RKO (cell line): ENCODE measurements at regions not wholly inside any gene's neighbourhood (a gene's known extent, or its start where the extent isn't known, plus 50 kb on each side); places are given as distances from the start of the nearest gene placed in this dataset.
"Not testable (repeated sequence)": the region's sequence is repeated elsewhere in the genome, so short reads cannot be mapped to it uniquely, and the experiment has no call there.

Source experiments
- DNase-seq: peaks from one replicate; pipeline ENCODE4 v3.0.0-alpha.2; 2016; ENCODE audit warnings: low spot score

- DNase-seq = peak; percentile 48
Measured at GRCh38 chr6:12348530-12349511, 58.7 kb downstream of the EDN1 start.

DNA sequence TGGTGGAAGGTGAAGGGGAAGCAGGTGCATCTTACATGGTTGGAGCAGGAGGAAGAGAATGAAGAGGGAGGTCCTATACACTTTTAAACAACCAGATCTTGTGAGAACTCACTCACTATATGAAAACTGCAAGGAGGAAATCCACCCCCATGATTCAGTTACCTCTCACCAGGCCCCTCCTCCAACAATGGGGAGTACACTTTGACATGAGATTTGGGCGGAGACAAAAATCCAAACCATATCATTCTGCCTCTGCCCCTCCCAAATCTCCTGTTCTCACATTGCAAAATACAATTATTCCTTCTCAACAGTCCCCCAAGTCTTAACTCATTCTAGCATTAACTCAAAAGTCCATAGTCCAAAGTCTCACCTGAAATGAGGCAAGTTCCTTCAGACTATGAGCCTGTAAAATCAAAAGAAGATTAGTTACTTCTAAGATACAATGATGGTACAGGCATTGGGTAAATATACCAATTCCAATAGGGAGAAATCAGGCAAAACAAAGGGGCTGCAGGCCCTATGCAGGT is 60.5 kb downstream of the EDN1 start:
- DNase-seq = no peak

DNA sequence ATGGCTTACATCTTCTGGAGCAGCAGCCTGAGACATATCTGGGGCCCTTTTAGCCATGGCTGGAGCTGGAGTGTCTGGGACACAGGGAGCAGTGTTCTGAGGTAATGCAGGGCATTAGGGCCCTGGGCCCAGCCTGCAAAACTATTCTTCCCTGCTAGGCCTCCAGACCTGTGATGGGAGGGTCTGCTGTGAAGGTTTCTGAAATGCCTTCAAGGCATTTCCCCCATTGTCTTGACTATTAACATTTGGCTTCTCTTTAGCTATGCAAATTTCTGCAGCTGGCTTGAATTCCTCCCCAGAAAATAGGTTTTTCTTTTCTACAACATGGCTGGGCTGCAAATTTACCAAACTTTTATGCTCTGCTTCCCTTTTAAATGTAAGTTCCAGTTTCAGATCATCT is 61.5 kb downstream of the EDN1 start:
- DNase-seq = no peak

DNA sequence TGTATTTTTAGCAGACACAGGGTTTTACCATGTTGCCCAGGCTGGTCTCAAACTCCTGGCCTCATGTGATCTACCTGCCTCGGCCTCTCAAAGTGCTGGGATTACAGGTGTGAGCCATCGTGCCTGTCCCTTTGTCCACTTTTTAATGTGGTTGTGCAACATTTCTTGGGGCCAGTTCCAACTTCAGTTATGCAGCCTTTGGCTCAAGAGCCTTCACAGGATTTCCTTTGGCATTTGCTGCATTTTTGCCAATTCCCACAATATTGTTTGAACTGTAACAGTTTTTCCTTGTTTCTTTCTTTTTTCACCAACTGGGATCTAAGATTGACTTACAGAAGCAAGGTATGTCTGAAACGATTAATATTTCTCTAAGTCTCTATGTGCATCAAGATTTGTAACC is 63.6 kb downstream of the EDN1 start:
- DNase-seq = no peak

GRCh38 chr6:12354499-12354898 is 64.3 kb downstream of the EDN1 start:
- no peak for DNase-seq

- DNase-seq = no peak
Measured at GRCh38 chr6:12355354-12355753, 65.2 kb downstream of the EDN1 start.

GRCh38 chr6:12356431-12356830 is 66.3 kb downstream of the EDN1 start:
- no peak for DNase-seq

DNA sequence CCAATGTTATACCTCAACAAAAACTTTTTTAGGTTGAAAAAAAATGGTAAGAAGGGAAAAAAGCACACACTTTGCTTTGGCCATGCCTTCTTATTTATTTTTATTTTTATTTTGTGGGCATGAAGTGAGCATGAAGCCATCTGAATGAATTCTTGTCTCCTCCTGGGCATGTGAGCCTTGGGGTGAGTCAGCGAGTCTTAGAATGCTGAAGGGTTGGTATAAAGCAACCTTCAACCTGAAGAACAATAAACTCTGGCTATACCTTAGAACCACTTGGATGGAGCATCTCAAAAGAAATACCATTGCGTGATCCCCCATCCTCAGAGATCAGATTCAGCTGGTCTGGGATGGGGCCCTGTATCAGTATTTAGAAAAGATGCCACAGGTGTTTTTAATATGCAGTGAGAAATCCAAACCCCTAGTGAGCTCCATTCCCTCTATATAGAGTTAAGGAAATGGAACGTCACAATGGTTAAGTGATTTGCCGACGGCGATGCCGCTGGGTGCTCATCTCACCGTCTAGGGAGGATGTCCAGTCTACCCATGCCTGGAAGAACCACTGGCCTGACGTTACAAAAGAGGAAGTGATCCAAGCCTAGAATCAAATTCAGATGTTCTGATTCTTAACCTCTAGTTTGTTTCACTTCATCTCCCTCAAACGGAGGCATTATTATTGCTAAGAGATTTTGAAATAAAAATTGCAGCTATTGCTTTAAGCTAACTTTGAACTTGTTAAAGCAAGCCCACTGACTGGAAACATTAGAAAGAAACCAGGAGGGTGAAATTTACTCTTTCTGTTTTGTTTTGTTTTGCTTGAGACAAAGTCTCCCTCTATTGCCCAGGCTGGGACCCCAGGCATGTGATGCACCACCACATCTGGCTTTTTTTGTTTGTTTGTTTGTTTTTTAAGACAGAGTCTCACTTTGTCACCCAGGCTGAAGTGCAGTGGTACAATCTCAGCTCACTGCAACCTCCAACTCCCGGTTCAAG is 67.1 kb downstream of the EDN1 start:
- DNase-seq = no peak

DNA sequence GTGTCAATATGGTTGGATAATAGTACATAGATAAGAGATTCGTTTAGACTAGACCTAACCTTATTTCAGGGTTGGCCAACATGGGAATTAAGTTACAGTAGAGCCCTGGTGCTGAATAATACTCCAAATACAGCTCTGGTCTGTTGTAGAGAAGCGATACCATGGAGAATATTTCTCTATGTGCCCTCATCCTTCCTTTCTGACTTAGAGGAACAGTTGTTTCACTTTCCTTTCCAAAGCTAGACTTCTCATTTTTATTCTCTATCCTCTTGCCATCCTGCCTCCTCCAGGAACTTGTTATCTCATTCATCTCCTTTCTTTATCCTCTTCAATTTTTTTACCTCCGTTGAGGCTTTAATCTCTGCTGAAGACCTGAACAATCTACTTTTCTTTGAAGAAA is 68.9 kb downstream of the EDN1 start:
- DNase-seq = no peak

GRCh38 chr6:12361042-12361765 is 71.0 kb downstream of the EDN1 start:
- DNase-seq = no peak

- not testable (repeated sequence) for DNase-seq
Measured at GRCh38 chr6:12363277-12363650, 73.1 kb downstream of the EDN1 start.

- DNase-seq = no peak
Measured at GRCh38 chr6:12363651-12364381, 73.7 kb downstream of the EDN1 start.

DNA sequence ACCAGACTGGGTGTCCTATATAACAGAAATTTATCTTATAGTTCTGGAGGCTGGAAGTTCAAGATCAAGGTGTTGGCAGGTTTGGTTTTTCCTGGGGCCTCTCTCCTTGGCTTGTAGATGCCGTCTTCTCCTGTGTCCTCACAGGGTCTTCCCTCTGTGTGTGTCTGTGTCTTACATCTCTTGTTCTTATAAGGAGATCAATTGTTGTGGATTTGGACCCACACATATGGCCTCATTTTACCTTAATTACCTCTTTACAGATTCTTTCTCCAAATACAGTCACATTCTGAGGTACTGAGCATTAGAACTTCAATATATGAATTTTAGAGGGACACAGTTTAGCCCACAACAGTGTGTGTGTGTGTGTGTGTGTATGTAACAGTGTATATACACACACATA is 74.5 kb downstream of the EDN1 start:
- DNase-seq = no peak

DNA sequence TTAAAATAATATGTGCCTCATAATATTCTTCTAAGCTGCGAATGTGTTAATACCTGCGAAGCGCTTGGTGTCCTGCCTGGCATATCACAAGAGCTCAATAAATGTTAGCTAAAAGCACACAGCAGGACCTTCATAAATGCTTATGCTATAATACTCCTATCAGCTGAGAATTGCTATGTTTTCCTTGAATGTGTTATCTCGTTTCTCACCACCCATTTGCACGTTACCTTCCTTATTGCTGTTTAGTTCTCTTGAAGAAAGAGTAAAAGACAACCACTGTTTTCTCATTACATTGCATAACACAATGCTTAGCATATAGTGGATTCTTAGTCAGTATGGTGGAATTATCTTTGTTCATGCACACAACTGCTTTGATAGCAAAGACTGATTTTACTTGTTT is 76.6 kb downstream of the EDN1 start:
- DNase-seq = no peak

GRCh38 chr6:12367412-12367811 is 77.3 kb downstream of the EDN1 start:
- DNase-seq = no peak

DNA sequence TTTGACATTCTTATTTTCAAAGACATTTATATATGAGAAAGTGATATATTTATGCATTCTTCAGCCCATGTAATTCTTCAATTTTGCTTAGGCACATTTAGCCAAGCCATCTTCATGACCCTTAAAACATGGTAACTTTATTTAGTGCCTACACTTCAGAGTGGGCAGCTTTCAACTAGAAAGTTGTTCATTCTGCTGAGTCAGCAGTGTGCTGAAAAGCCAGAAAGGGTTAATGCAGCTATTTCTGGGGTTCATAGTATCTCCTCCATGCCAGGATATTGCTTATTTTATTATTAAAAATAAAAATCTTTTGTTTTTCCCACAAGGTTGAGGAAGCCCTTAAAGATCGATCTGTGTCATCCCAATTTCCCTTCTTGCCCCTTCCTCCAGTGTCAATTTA is 79.2 kb downstream of the EDN1 start:
- DNase-seq = no peak

DNA sequence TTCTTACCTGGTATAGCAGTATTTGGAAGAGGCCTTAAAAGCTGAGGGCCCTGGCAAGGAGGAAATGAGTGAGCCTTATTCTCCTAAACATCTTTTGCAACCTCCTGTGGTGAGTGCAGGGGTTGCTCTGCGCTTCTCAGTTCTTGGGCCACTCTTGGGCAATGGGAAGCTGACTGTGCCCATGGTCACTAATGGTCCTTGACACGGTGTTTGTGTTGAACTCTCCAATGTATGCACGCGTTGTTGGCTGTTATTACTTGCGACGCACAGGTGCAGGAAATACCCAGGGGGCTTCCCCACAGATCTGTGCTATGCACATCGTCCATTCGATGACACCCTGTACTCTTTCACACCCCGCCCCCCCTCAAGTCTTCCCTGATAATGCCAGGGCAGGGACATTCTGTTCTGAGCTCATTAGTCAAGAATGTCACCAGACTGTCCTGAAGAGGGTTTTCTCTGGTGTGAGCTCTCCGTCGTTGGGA is 79.7 kb downstream of the EDN1 start:
- no peak for DNase-seq

DNA sequence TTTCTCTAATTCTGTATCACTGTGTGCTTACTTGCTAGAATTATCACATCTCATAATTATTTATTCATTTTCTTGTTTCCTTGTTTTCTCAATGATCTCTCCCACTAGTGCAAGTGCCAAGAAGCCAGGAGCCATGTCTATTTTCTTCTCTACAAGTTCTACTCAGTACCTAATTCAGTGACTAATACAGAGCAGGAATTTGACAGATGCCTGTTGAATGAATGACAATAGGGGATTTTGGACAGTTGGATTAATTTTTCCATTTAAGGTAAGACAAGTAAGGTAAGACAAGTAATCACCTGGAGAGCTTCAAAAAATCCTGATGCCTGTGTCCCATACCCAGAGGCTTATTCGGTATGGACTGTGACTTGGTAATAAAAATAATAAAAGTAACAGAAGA is 81.0 kb downstream of the EDN1 start:
- no peak for DNase-seq

GRCh38 chr6:12371641-12372146 is 81.5 kb downstream of the EDN1 start:
- no peak for DNase-seq

DNA sequence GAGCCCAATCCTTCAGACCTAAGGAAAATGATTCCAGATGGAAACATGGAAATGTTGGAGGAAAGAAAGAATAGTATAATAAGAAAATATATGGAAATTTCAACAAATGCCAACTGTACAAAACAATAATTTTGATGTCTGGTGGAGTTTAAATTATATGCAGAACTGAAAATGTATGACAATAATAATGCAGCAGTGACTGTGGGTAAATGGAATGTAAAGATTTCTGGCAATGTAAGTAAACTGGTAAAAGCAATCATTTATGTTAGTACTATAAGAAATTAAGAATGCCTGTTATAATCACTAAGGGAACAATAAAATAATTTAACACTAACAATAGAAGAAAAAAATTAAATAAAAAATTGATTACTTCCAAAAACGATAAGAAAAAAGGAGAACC is 89.0 kb downstream of the EDN1 start:
- no peak for DNase-seq

DNA sequence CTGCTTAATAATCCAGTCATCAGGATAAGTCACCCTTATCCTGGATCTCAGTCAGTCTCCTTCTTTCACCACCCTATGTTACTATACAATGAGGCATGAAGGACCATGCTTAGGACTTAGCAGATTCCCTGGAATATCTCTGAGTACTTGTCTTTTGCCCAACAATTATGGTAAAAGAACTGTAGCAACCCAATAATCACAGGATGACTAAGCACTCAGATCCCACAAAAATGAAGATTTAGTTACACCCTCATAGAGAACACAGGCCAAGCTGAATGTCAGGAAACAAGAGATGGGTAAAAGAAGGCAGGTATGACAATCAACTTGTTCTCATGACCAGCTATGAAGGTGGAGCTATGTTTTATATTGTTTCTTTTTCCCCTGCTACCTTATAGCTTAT is 91.4 kb downstream of the EDN1 start:
- no peak for DNase-seq
